OCI-LY3 (cell line): ENCODE measurements at regions not wholly inside any gene's neighbourhood (a gene's known extent, or its start where the extent isn't known, plus 50 kb on each side); places are given as distances from the start of the nearest gene placed in this dataset.

ENCODE experiments used
- EZH2phosphoT487 ChIP-seq: fragments of 200-600 bp; shearing (Covaris generic); IDR thresholded peaks from 2 replicates; pipeline ENCODE4 v1.6.1; 2018; ENCODE audit warnings: antibody characterized with exemption, mixed run types, low read depth
- TF ChIP-seq, protein P1 (sequence below): fragments of 200-600, 300-600 bp; sonication (generic); IDR thresholded peaks from 2 replicates; pipeline ENCODE4 v1.5.1; 2014; ENCODE audit warnings: antibody characterized with exemption, low read length, low read depth

DNA sequence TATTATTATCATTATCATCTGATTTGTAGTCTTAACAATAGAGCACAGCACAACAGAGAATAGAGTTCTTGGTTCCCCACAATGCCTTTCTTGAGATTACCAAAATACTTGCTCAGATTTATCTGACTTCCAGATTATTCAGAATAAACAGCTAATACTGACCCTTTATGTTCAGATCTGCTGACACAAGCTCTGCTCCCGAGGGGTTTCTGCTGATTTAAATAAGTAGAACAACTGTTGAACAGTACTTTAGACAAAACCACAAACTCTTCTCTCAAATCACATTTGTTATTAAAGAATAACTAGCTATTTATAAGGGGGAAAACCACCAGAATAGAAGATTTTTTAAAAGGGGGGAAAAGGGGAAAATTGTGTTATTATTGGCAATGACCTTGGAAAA, 380.2 kb upstream of the ATP11B start:
- TF ChIP-seq, protein P1, sequence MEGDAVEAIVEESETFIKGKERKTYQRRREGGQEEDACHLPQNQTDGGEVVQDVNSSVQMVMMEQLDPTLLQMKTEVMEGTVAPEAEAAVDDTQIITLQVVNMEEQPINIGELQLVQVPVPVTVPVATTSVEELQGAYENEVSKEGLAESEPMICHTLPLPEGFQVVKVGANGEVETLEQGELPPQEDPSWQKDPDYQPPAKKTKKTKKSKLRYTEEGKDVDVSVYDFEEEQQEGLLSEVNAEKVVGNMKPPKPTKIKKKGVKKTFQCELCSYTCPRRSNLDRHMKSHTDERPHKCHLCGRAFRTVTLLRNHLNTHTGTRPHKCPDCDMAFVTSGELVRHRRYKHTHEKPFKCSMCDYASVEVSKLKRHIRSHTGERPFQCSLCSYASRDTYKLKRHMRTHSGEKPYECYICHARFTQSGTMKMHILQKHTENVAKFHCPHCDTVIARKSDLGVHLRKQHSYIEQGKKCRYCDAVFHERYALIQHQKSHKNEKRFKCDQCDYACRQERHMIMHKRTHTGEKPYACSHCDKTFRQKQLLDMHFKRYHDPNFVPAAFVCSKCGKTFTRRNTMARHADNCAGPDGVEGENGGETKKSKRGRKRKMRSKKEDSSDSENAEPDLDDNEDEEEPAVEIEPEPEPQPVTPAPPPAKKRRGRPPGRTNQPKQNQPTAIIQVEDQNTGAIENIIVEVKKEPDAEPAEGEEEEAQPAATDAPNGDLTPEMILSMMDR: no peak
- TF ChIP-seq EZH2phosphoT487: no peak
